ENCODE measurements at regions not wholly inside any gene's neighbourhood (a gene's known extent, or its start where the extent isn't known, plus 50 kb on each side); places are given as distances from the start of the nearest gene placed in this dataset.

DNA sequence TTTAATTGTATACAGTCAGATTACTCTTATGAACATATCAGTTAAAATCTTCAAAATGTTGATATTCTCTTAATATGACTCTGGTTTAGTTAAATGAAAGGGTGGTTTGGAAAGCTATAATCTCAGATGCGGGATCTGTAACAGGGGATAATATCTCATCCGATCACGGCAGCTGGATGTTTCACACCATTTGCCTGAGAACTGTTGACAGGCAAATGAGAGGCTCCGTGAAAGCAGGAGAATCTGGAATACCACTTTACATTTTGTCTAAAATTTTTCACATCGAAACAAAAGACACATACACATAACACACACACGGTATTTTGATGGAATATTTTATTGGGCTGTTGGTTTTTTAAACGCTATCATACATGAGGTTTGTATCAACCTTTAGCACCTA is 518.6 kb upstream of the SLC39A10 start:
- TF ChIP-seq, protein P1, sequence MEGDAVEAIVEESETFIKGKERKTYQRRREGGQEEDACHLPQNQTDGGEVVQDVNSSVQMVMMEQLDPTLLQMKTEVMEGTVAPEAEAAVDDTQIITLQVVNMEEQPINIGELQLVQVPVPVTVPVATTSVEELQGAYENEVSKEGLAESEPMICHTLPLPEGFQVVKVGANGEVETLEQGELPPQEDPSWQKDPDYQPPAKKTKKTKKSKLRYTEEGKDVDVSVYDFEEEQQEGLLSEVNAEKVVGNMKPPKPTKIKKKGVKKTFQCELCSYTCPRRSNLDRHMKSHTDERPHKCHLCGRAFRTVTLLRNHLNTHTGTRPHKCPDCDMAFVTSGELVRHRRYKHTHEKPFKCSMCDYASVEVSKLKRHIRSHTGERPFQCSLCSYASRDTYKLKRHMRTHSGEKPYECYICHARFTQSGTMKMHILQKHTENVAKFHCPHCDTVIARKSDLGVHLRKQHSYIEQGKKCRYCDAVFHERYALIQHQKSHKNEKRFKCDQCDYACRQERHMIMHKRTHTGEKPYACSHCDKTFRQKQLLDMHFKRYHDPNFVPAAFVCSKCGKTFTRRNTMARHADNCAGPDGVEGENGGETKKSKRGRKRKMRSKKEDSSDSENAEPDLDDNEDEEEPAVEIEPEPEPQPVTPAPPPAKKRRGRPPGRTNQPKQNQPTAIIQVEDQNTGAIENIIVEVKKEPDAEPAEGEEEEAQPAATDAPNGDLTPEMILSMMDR (IDR thresholded peaks at IDR 0.05; ENCODE audit: poor library complexity), result no peak
- TF ChIP-seq EZH2phosphoT487 (IDR thresholded peaks at IDR 0.05; ENCODE audit: low read depth, severe bottlenecking, unreplicated experiment) (no peak), EZH2 (IDR thresholded peaks at IDR 0.05; ENCODE audit: borderline replicate concordance) (no peak)

All from hepatocyte (in vitro differentiated cells).